ENCODE measurements at regions not wholly inside any gene's neighbourhood (a gene's known extent, or its start where the extent isn't known, plus 50 kb on each side); places are given as distances from the start of the nearest gene placed in this dataset.
A peak's percentile ranks its signal among the peaks of the same experiment; 100 is the strongest.

DNA sequence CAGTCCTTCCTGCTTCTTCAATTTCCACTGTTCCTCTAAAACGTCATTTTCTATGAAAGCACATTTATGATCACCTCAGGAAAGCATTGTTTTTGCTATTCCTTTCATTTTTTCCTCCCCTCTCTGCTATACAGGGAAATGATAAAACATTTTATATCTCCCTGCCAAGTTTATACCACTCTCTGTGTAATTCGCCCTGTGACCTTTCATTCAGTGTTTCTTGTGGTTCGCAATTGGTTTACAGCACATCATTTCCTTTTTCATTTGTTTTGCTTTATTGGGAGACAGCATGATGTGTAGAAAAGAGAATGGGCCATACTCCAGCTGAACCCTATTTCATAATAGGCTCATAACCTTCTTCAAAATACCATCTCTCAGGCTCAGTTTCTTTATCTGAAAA, 99.9 kb upstream of the RAPGEF2 start:
- Histone ChIP-seq H3K4me3 (replicated peaks in 1 of 3; ENCODE audit: insufficient read depth in 1 of 3, low read depth in 1 of 3, low read length in 3 of 3) (peak overlapping the region in 1 of 3 experiments; percentile 49), H3K27ac (ENCODE audit: insufficient read depth, low read depth, low read length) (peak overlapping the region; percentile 94), H2AFZ (ENCODE audit: low read depth, low read length) (peak overlapping the region; percentile 93), H3K9ac (replicated peaks; ENCODE audit: extremely low read depth, insufficient read depth, low read length) (peak overlapping the region; percentile 73), H3K4me2 (ENCODE audit: insufficient read depth, low read length) (peak overlapping the region; percentile 87), H3K4me1 (ENCODE audit: control insufficient read depth, extremely low read depth, insufficient read depth, low read length) (peaks cover 21% of the 10 kb centered on the region), H3K9me1 (replicated peaks; ENCODE audit: control insufficient read depth, extremely low read depth, insufficient read depth, low read length) (no peaks in the 10 kb centered on the region), H4K20me1 (replicated peaks; ENCODE audit: control insufficient read depth, extremely low read depth, insufficient read depth, low read length) (no peaks in the 10 kb centered on the region), H3K27me3 (ENCODE audit: control insufficient read depth in 2 of 2, insufficient read depth in 2 of 2, low read length in 2 of 2) (no peaks in the 10 kb centered on the region), H3K36me3 (ENCODE audit: control insufficient read depth in 2 of 2, extremely low read depth in 1 of 2, insufficient read depth in 2 of 2, low read length in 2 of 2) (no peaks in the 10 kb centered on the region), H3K79me2 (ENCODE audit: control insufficient read depth, insufficient read depth, low read length) (no peaks in the 10 kb centered on the region), H3K9me3 (replicated peaks; ENCODE audit: control insufficient read depth, insufficient read depth, low read length) (no peaks in the 10 kb centered on the region)
- ChIA-PET POLR2A (no interaction called here), CTCF (interaction anchor here (0.9 to 1.5 kb wide), 6 partner anchors 19 to 146 kb away, joined by 3 to 4 read pairs (median 3); no protein-coding TSS in a partner anchor)
- intact Hi-C loops (cut with micrococcal nuclease) (loop anchor here (1.0 to 5.0 kb wide), 5 partner anchors 26 to 172 kb away; no protein-coding TSS in a partner anchor), dilution Hi-C loops (cut with MboI; ENCODE audit: extremely low pct_ligation_motif_present, low sequenced_read_pairs) (no loop called here)
- DNase-seq (ENCODE audit: low read depth, low spot score): peak; percentile 96
- FAIRE-seq: peak; percentile 88
- BruUV-seq (replicated peaks): TSS peak; percentile 85
- TF ChIP-seq GATA2 (IDR thresholded peaks at IDR 0.05; ENCODE audit: insufficient read depth, insufficient read length, low read depth, low read length) (peak; percentile 51), FOS (IDR thresholded peaks at IDR 0.05; ENCODE audit: borderline replicate concordance, insufficient read depth, low read length) (peak; percentile 42), MYC (IDR thresholded peaks at IDR 0.05; ENCODE audit: low read depth, low read length) (no peak)

DNA sequence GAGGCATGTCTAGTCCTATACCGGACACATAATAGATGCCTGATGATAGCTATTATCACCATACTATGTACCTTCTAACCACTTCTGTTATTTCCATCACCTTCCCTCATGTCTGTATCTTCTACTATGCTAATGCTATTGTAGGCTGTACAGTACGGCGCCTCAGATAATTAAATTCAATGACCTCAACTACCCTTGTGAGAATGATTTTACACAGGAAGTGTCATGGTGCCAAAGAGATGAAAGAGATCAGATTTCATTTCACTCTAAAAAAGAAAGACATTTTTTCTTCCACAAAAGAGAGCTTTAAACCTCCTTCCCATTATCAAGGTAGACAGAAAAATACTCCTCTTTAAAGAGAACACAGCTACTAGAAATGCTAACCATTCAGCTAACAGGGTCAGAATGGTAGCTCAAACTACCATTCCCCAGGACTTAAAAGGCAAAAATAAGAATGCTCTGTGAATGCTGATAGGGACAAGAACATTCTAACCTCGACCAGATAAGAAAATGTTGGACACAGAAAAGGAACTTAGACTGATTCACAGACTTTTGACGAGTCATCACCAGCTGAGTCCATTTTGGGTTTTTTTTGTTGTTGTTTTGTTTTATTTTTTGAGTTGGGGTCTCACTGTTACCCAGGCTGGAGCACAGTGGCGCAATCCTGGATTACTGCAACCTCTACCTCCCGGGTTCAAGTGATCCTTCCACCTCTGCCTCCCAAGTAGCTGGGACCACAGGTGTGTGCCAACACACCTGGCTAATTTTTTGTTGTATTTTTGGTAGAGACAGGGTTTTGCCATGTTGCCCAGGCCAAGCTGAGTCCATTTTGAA, 99.2 kb upstream of the RAPGEF2 start:
- Histone ChIP-seq H3K4me1 (ENCODE audit: control insufficient read depth, extremely low read depth, insufficient read depth, low read length) (peaks cover 21% of the 10 kb centered on the region), H3K4me2 (ENCODE audit: insufficient read depth, low read length) (peak overlapping the region; percentile 87), H3K36me3 (ENCODE audit: control insufficient read depth in 2 of 2, extremely low read depth in 1 of 2, insufficient read depth in 2 of 2, low read length in 2 of 2) (no peaks in the 10 kb centered on the region), H3K27me3 (ENCODE audit: control insufficient read depth in 2 of 2, insufficient read depth in 2 of 2, low read length in 2 of 2) (no peaks in the 10 kb centered on the region), H4K20me1 (replicated peaks; ENCODE audit: control insufficient read depth, extremely low read depth, insufficient read depth, low read length) (no peaks in the 10 kb centered on the region), H3K9ac (replicated peaks; ENCODE audit: extremely low read depth, insufficient read depth, low read length) (peak overlapping the region; percentile 73), H3K27ac (ENCODE audit: insufficient read depth, low read depth, low read length) (peak overlapping the region; percentile 94), H3K4me3 (replicated peaks in 1 of 3; ENCODE audit: insufficient read depth in 1 of 3, low read depth in 1 of 3, low read length in 3 of 3) (peak overlapping the region in 1 of 3 experiments; percentile 49), H2AFZ (ENCODE audit: low read depth, low read length) (peak overlapping the region; percentile 93), H3K9me1 (replicated peaks; ENCODE audit: control insufficient read depth, extremely low read depth, insufficient read depth, low read length) (no peaks in the 10 kb centered on the region), H3K79me2 (ENCODE audit: control insufficient read depth, insufficient read depth, low read length) (no peaks in the 10 kb centered on the region), H3K9me3 (replicated peaks; ENCODE audit: control insufficient read depth, insufficient read depth, low read length) (no peaks in the 10 kb centered on the region)
- POLR2A ChIA-PET: no interaction called here
- FAIRE-seq (peak; percentile 75), DNase-seq (ENCODE audit: low read depth, low spot score) (peak; percentile 81)
- intact Hi-C loops (cut with micrococcal nuclease) (loop anchor here (1.0 to 5.0 kb wide), 5 partner anchors 25 to 171 kb away; no protein-coding TSS in a partner anchor), dilution Hi-C loops (cut with MboI; ENCODE audit: extremely low pct_ligation_motif_present, low sequenced_read_pairs) (no loop called here)
- no peak for TF ChIP-seq FOS (IDR thresholded peaks at IDR 0.05; ENCODE audit: borderline replicate concordance, insufficient read depth, low read length)
- no peak for TF ChIP-seq POLR2A (IDR thresholded peaks at IDR 0.05; ENCODE audit: low read depth, low read length)
- TF ChIP-seq JUN (IDR thresholded peaks at IDR 0.05; ENCODE audit: borderline replicate concordance, insufficient read depth, insufficient read length, low read depth): no peak
- TF ChIP-seq, protein P1, sequence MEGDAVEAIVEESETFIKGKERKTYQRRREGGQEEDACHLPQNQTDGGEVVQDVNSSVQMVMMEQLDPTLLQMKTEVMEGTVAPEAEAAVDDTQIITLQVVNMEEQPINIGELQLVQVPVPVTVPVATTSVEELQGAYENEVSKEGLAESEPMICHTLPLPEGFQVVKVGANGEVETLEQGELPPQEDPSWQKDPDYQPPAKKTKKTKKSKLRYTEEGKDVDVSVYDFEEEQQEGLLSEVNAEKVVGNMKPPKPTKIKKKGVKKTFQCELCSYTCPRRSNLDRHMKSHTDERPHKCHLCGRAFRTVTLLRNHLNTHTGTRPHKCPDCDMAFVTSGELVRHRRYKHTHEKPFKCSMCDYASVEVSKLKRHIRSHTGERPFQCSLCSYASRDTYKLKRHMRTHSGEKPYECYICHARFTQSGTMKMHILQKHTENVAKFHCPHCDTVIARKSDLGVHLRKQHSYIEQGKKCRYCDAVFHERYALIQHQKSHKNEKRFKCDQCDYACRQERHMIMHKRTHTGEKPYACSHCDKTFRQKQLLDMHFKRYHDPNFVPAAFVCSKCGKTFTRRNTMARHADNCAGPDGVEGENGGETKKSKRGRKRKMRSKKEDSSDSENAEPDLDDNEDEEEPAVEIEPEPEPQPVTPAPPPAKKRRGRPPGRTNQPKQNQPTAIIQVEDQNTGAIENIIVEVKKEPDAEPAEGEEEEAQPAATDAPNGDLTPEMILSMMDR (IDR thresholded peaks at IDR 0.05; ENCODE audit: extremely low read depth in 1 of 2, insufficient read depth in 1 of 2, low read depth in 1 of 2, low read length in 2 of 2): no peak
- no peak for TF ChIP-seq POLR2AphosphoS5 (IDR thresholded peaks at IDR 0.05; ENCODE audit: insufficient read depth, low read depth, low read length)
- no peak for TF ChIP-seq MYC (IDR thresholded peaks at IDR 0.05; ENCODE audit: low read depth, low read length)
- TF ChIP-seq GATA2 (IDR thresholded peaks at IDR 0.05; ENCODE audit: insufficient read depth, insufficient read length, low read depth, low read length): no peak
- TF ChIP-seq EZH2 (IDR thresholded peaks at IDR 0.05; ENCODE audit: borderline replicate concordance, low read depth, low read length, severe bottlenecking): no peak
- TF ChIP-seq, protein P2, sequence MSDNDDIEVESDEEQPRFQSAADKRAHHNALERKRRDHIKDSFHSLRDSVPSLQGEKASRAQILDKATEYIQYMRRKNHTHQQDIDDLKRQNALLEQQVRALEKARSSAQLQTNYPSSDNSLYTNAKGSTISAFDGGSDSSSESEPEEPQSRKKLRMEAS (IDR thresholded peaks at IDR 0.05; ENCODE audit: insufficient read depth, insufficient read length): no peak
- TSS peak; percentile 89 for BruUV-seq (replicated peaks)
- CTCF ChIA-PET: interaction anchor here (0.6 to 1.5 kb wide), 7 partner anchors 15 to 147 kb away, joined by 3 to 4 read pairs (median 3); no protein-coding TSS in a partner anchor
